Panc1 (cell line): ENCODE measurements at regions not wholly inside any gene's neighbourhood (a gene's known extent, or its start where the extent isn't known, plus 50 kb on each side); places are given as distances from the start of the nearest gene placed in this dataset.

Experiments
- ATAC-seq: fragments of 200-7000 bp; cut with Tn5 transposase; 2 replicates; pipeline ENCODE4 v1.9.1; 2020; ENCODE audit warnings: mild to moderate bottlenecking, moderate library complexity
- BruUV-seq: library from RNA; stranded (reverse); fragments of 400-500 nt; replicated peaks from 2 replicates; lab custom pipeline; 2021; lab: Mats Ljungman, UMichigan
- CTCF ChIA-PET: fragments of 300-600 bp; sonication (Branson Sonifier 250); formaldehyde crosslinking; loops from one replicate; lab custom pipeline; 2022; ENCODE audit warnings: antibody characterized with exemption; lab: Charles Lee
- POLR2A ChIA-PET: fragments of 300-600 bp; sonication (Branson Sonifier 250); formaldehyde crosslinking; loops from one replicate; lab custom pipeline; 2022; ENCODE audit warnings: antibody characterized with exemption; lab: Charles Lee
- DNase-seq: peaks from one replicate; pipeline ENCODE4 v3.0.0-alpha.2; 2010; ENCODE audit warnings: low read depth, low spot score
- H3K27ac ChIP-seq: 2 replicates; pipeline ENCODE4 v1.5.1; 2011; ENCODE audit warnings: mild to moderate bottlenecking, low read length, inconsistent platforms
- H3K27me3 ChIP-seq: fragments of 200-500 bp; sonication (Bioruptor generic); 2 replicates; pipeline ENCODE4 v1.6.0; 2014; ENCODE audit warnings: low read length, inconsistent platforms; ENCODE audit not compliant: control insufficient read depth, insufficient read depth
- H3K36me3 ChIP-seq: fragments of 200-500 bp; sonication (Bioruptor generic); 2 replicates; pipeline ENCODE4 v1.5.1; 2014; ENCODE audit warnings: inconsistent platforms, mild to moderate bottlenecking, low read length, moderate library complexity; ENCODE audit not compliant: control insufficient read depth, insufficient read depth
- H3K4me1 ChIP-seq: 2 replicates; pipeline ENCODE4 v1.5.1; 2011; ENCODE audit warnings: inconsistent platforms, mild to moderate bottlenecking, low read length, moderate library complexity; ENCODE audit not compliant: control insufficient read depth, insufficient read depth
- H3K4me3 ChIP-seq, 2 experiments: 2 replicates each; pipeline ENCODE4 v1.5.1; 2011 to 2012; ENCODE audit warnings: low read depth in 2 of 2, low read length in 2 of 2, mild to moderate bottlenecking in 2 of 2, inconsistent platforms in 1 of 2, moderate library complexity in 1 of 2
- H3K9me3 ChIP-seq: fragments of 200-500 bp; sonication (Bioruptor generic); 2 replicates; pipeline ENCODE4 v1.5.1; 2014; ENCODE audit warnings: low read depth, mild to moderate bottlenecking, inconsistent platforms, low read length, moderate library complexity; ENCODE audit not compliant: control insufficient read depth, insufficient read depth
- POLR2AphosphoS5 ChIP-seq: IDR thresholded peaks from 2 replicates; pipeline ENCODE4 v1.6.1; 2012; ENCODE audit warnings: mild to moderate bottlenecking, low read depth, low read length, moderate library complexity
- SIN3A ChIP-seq: IDR thresholded peaks from 2 replicates; pipeline ENCODE4 v1.6.1; 2012; ENCODE audit warnings: low read depth, mild to moderate bottlenecking, low read length, moderate library complexity, borderline replicate concordance; ENCODE audit not compliant: insufficient read depth
- TCF7L2 ChIP-seq: IDR thresholded peaks from 2 replicates; pipeline ENCODE4 v1.6.1; 2011; ENCODE audit warnings: mild to moderate bottlenecking, low read depth, low read length, inconsistent platforms
- in situ Hi-C: cut with HindIII; loops from 2 replicates; pipeline ENCODE4 v1.10.0; 2016; ENCODE audit warnings: low sequenced_read_pairs, low pct_unique_long_range_greater_than_20kb
- intact Hi-C: fragments of 100-400 bp; cut with micrococcal nuclease; formaldehyde crosslinking; loops from one replicate; pipeline ENCODE4 v1.10.0; 2022; ENCODE audit not compliant: unreplicated experiment
- TF ChIP-seq, protein P1 (sequence below), 2 experiments: IDR thresholded peaks; 2 replicates each; pipeline ENCODE4 v1.6.1; 2011 to 2012; ENCODE audit warnings: low read depth in 2 of 2, control low read depth in 1 of 2, low read length in 1 of 2, mild to moderate bottlenecking in 1 of 2, moderate library complexity in 1 of 2; ENCODE audit not compliant: insufficient read depth in 1 of 2
- TF ChIP-seq, protein P2 (sequence below): fragments of 450-650 bp; IDR thresholded peaks from 2 replicates; pipeline ENCODE4 v1.5.1; 2017; ENCODE audit warnings: mild to moderate bottlenecking

DNA sequence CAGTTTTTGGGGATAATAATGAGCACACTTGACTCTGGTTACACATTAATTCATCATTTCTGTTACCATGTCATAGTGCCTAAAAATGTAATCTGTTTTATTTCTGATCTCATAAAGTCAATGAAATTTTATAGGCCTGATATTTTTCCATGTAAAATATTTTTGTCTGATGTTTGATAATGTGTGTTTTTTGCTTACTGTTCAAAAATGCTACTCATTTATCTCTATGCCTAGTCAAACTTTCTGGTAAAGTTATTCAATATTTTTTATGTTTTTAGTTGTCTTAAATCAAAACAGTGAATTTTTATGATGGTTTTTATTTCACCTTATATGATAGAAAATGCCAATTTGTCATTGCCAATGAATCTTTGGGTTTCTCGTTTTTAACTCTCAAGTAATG lies 147.0 kb downstream of the AHSP start:
- in situ Hi-C loops (no loop called here), intact Hi-C loops (loop anchor here (10.0 kb wide), 1 partner anchor 190 kb away; the partner anchor contains the start of gene SLC5A2)
- Histone ChIP-seq H3K36me3 (no peaks in the 10 kb centered on the region), H3K4me1 (no peaks in the 10 kb centered on the region), H3K4me3 (no peak overlapping the region), H3K27me3 (no peaks in the 10 kb centered on the region), H3K9me3 (no peaks in the 10 kb centered on the region), H3K27ac (no peak overlapping the region)
- no TSS peak for BruUV-seq
- POLR2A ChIA-PET: no interaction called here
- CTCF ChIA-PET: no interaction called here
- ATAC-seq (no peak), DNase-seq (no peak)
- no peak for TF ChIP-seq POLR2AphosphoS5
- TF ChIP-seq, protein P1, sequence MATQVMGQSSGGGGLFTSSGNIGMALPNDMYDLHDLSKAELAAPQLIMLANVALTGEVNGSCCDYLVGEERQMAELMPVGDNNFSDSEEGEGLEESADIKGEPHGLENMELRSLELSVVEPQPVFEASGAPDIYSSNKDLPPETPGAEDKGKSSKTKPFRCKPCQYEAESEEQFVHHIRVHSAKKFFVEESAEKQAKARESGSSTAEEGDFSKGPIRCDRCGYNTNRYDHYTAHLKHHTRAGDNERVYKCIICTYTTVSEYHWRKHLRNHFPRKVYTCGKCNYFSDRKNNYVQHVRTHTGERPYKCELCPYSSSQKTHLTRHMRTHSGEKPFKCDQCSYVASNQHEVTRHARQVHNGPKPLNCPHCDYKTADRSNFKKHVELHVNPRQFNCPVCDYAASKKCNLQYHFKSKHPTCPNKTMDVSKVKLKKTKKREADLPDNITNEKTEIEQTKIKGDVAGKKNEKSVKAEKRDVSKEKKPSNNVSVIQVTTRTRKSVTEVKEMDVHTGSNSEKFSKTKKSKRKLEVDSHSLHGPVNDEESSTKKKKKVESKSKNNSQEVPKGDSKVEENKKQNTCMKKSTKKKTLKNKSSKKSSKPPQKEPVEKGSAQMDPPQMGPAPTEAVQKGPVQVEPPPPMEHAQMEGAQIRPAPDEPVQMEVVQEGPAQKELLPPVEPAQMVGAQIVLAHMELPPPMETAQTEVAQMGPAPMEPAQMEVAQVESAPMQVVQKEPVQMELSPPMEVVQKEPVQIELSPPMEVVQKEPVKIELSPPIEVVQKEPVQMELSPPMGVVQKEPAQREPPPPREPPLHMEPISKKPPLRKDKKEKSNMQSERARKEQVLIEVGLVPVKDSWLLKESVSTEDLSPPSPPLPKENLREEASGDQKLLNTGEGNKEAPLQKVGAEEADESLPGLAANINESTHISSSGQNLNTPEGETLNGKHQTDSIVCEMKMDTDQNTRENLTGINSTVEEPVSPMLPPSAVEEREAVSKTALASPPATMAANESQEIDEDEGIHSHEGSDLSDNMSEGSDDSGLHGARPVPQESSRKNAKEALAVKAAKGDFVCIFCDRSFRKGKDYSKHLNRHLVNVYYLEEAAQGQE (IDR thresholded peaks at IDR 0.05; ENCODE audit: insufficient read depth in 1 of 2, low read depth in 2 of 2, low read length in 1 of 2): no peak
- TF ChIP-seq, protein P2, sequence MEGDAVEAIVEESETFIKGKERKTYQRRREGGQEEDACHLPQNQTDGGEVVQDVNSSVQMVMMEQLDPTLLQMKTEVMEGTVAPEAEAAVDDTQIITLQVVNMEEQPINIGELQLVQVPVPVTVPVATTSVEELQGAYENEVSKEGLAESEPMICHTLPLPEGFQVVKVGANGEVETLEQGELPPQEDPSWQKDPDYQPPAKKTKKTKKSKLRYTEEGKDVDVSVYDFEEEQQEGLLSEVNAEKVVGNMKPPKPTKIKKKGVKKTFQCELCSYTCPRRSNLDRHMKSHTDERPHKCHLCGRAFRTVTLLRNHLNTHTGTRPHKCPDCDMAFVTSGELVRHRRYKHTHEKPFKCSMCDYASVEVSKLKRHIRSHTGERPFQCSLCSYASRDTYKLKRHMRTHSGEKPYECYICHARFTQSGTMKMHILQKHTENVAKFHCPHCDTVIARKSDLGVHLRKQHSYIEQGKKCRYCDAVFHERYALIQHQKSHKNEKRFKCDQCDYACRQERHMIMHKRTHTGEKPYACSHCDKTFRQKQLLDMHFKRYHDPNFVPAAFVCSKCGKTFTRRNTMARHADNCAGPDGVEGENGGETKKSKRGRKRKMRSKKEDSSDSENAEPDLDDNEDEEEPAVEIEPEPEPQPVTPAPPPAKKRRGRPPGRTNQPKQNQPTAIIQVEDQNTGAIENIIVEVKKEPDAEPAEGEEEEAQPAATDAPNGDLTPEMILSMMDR: no peak
- no peak for TF ChIP-seq TCF7L2
- TF ChIP-seq SIN3A: no peak

DNA sequence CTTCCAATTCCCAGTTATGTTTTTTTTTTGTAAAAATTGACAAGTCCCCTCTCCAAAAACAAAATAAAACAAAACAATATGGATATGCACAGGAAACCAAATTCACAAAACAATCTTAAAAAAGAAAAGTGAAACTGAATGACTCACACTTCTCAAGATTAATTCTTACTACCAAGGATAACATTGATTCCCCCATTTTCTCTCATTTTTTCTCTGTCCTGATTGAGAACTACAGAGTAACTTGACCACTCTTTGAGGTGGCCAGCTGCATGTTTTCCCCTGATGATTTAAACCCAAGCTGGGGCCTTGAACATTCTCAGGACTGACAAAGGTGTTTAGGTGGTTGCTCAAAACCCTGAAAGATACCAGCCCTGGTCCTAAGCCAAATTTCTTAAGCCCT lies 149.0 kb downstream of the AHSP start:
- TF ChIP-seq, protein P2: no peak
- H3K4me1 ChIP-seq: no peaks in the 10 kb centered on the region
- no peak overlapping the region for H3K27ac ChIP-seq
- no TSS peak for BruUV-seq
- in situ Hi-C loops (no loop called here), intact Hi-C loops (loop anchor here (10.0 kb wide), 1 partner anchor 192 kb away; the partner anchor contains the start of gene SLC5A2)
- no peaks in the 10 kb centered on the region for H3K9me3 ChIP-seq
- CTCF ChIA-PET: no interaction called here
- H3K27me3 ChIP-seq: no peaks in the 10 kb centered on the region
- POLR2A ChIA-PET: no interaction called here
- DNase-seq: no peak
- no peak for ATAC-seq
- H3K36me3 ChIP-seq: no peaks in the 10 kb centered on the region
- no peak overlapping the region for H3K4me3 ChIP-seq
